ENCODE measurements at regions not wholly inside any gene's neighbourhood (a gene's known extent, or its start where the extent isn't known, plus 50 kb on each side); places are given as distances from the start of the nearest gene placed in this dataset.

- TF ChIP-seq CTCF (IDR thresholded peaks at IDR 0.05; ENCODE audit: insufficient read depth, low read depth, low read length, missing control alignments), result no peak
- no peak for DNase-seq (ENCODE audit: low read depth)
- no peak overlapping the region for H3K4me3 ChIP-seq (ENCODE audit: low read depth, low read length)
Observed at GRCh38 chr1:198462365-198463019, 78.0 kb downstream of the ATP6V1G3 start.

GRCh38 chr1:198455966-198456365 lies 84.5 kb downstream of the ATP6V1G3 start:
- no peak for TF ChIP-seq CTCF (IDR thresholded peaks at IDR 0.05; ENCODE audit: insufficient read depth, low read depth, low read length, missing control alignments)
- no peak for DNase-seq (ENCODE audit: low read depth)
- no peak overlapping the region for H3K4me3 ChIP-seq (ENCODE audit: low read depth, low read length)

- TF ChIP-seq CTCF (IDR thresholded peaks at IDR 0.05; ENCODE audit: insufficient read depth, low read depth, low read length, missing control alignments), result no peak
- no peak overlapping the region for H3K4me3 ChIP-seq (ENCODE audit: low read depth, low read length)
- DNase-seq (ENCODE audit: low read depth), result no peak
Observed at GRCh38 chr1:198449727-198450433, 90.6 kb downstream of the ATP6V1G3 start.

GRCh38 chr1:198449261-198449660 lies 91.2 kb downstream of the ATP6V1G3 start:
- H3K4me3 ChIP-seq (ENCODE audit: low read depth, low read length), result no peak overlapping the region
- TF ChIP-seq CTCF (IDR thresholded peaks at IDR 0.05; ENCODE audit: insufficient read depth, low read depth, low read length, missing control alignments), result no peak
- no peak for DNase-seq (ENCODE audit: low read depth)

- no peak for DNase-seq (ENCODE audit: low read depth)
- TF ChIP-seq CTCF (IDR thresholded peaks at IDR 0.05; ENCODE audit: insufficient read depth, low read depth, low read length, missing control alignments), result no peak
- H3K4me3 ChIP-seq (ENCODE audit: low read depth, low read length), result no peak overlapping the region
Observed at GRCh38 chr1:198447468-198447867, 93.0 kb downstream of the ATP6V1G3 start.

GRCh38 chr1:198445872-198446271 lies 94.6 kb downstream of the ATP6V1G3 start:
- DNase-seq (ENCODE audit: low read depth), result no peak
- H3K4me3 ChIP-seq (ENCODE audit: low read depth, low read length), result no peak overlapping the region
- no peak for TF ChIP-seq CTCF (IDR thresholded peaks at IDR 0.05; ENCODE audit: insufficient read depth, low read depth, low read length, missing control alignments)
